ENCODE measurements at regions not wholly inside any gene's neighbourhood (a gene's known extent, or its start where the extent isn't known, plus 50 kb on each side); places are given as distances from the start of the nearest gene placed in this dataset.

DNA sequence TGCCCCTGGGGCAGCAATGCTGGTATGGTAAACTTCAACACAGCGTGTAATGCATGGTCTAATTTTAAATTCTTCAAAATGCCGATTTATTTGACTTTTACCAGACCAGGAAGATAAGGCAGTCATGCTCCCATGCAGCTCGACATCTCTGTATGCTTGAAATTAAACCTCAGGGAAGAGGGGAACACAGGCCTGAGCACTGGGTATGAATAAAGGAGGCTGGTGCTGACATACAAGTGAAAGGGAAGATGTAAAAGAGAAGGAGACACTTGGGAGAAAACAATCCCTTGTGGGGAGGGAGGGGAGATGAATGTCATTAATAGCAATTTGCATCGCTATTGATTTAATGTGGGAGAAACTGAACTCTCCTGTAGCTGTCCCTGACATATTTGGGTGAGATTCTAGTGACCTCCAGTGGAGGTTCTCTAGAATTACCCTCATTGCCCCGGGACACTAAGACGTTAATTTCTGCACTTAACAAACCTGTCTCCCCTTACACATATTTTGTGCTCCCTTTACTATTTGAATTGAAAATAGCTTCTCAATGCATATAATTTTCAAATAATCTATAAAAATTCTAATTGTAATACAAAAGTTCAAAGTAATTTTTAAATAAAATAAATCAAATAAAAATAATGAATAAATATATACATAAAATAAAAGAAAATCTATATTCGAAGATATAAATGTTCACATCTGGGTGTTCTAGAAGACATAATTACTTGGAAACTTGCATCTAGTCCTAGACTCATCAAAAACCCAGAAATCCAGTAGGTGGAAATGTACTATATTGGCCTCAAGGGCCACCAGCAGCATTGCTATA is 283.1 kb downstream of the LMX1A start:
- DNase-seq, result peak in 12 of 58 donors; percentile 4 to 49 (median 20)

- no peak for DNase-seq
These were observed 285.8 kb downstream of the LMX1A start for GRCh38 chr1:165070675-165071074.

DNA sequence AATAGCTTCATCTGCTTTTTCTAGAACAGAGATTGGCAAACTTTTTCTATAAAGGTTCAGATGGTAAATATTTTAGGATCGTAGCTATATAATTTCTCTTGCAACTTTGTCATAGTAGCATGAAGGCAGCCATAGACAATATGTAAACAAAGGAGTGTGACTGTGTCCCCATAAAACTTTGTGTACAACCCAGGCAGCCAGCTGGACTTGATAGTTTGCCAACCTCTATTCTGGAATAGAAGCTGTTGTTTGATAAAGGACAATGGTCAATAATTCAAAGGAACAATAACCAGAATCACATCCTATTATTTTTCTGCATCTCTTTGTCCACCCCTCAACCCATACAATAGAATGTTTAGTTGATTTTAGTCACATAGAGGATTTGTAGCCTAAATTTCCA is 286.7 kb downstream of the LMX1A start:
- DNase-seq, result peak in 25 of 58 donors; percentile 1 to 75 (median 23)

DNA sequence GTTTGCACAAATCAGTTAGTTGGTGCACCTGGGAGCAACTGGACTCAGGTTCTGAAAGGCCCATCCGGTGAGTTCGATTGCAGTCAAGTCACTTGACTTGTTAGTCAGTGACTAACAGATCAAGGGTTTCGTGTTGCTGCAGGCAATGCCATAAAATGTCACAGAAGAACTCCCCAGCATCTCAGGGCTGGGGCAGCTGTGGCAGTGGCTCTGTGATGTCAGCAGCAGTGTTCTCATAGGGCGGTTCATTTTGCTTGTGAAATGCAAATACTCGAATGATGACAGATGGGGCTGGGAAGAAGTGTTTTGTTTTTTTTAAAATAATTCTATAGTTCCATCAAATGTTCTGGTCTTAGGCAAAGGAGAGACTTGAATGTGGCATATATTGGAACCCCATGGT is 287.8 kb downstream of the LMX1A start:
- DNase-seq, result peak in 38 of 58 donors; percentile 5 to 73 (median 32)

DNA sequence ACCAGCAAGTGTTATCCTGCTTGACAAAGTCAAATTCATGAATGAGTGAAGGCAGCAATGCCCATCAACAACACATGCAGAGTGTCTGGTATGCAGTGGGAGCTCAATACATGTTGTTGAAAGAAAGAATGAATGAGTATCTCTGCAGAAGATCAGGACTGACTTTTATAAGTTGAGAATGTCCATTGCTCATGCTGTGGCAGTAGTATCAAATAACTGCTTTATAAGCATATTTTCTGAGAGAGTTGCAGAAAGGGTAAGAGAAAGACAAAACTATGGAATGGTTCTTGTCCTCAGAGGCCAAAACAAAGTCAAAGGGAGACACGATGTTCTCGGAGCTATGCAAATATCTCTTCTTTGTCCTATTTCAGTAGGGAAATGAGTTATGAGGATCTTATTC is 288.7 kb downstream of the LMX1A start:
- no peak for DNase-seq

- DNase-seq, result no peak
These were observed 293.1 kb downstream of the LMX1A start for GRCh38 chr1:165063181-165063965.

GRCh38 chr1:165062346-165062745 is 294.2 kb downstream of the LMX1A start:
- DNase-seq, result no peak

DNA sequence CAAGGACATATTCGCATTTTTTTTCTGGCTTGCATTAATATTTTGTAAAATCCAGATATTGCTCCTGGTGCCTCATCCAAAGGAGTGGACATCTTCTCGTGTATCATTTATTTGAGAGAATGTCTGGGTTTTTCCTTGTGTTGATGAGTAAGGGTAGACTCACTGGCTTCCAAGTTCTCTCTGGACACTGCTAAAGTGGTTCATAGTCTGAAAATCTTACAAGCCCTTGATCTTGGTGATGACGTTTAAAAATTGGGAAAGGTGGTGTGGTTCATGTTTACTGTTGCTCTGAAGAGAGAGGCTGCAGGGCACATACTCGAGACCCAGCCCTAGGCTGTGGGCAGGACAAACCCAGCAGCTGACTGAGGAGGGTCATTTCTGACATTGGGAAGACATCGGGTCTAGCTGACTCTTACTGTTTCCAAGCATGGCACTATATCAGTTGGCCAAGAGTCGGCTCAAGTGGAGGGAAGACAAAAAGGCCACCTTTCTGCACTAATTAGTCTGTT is 296.2 kb downstream of the LMX1A start:
- DNase-seq, result no peak

DNA sequence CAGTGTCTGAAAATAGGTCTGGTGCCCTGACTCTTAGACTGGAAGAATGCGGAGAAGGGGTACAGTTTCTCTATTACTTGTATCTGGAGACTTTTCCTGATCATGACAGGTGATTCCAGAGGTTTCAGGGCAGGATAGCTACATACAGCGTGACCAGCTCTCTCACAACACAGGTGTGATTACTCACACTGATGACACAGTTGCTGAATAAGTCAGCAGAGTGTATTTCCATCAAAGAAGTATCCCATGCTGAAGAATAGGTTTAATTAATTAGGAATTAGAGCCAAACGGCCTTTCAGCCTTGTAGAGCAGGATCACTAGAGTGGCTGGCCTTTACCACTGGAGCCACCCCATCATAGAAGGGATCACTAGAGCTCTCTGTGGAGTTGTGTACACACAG is 298.6 kb downstream of the LMX1A start:
- DNase-seq, result no peak

- DNase-seq, result no peak
These were observed 299.6 kb downstream of the LMX1A start for GRCh38 chr1:165056914-165057313.

GRCh38 chr1:165055581-165055980 is 300.9 kb downstream of the LMX1A start:
- DNase-seq, result no peak

DNA sequence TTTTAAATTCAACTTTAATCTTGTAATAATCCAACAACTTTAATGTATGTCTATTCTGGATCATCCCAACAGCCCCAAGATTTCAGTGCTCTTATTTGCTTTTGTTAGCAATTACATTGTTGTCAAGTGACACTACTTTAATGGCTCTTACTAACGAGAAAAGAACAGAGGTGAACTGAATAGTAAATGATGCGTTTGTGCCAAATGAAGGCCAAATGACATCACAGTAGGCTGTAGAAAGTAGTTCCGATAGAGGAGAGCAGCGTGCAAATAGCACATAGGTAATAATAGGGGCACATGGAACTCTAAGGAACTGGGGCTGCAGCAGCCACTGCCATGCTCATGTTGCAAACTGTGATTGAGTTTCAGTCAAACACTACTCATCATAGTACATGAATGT is 301.9 kb downstream of the LMX1A start:
- DNase-seq, result no peak

DNA sequence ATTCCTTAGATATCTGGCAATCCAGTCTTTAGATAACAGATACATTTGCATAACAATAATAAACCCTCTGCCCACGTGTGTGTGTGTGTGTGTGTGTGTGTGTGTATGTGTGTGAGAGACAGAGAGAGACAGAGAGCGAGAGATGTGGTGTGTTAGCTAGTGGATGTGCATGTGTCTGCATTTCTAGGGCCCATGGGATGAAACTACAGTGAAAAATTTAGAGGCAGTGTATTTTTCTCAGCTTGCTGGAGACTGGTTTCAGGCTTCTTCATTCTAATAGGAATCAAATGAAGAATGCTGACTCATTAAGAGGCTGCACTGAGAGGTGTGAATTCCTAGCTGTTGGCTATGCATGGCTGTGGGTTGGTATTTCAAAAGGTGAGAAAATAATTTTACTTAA is 303.2 kb downstream of the LMX1A start:
- DNase-seq, result no peak

DNA sequence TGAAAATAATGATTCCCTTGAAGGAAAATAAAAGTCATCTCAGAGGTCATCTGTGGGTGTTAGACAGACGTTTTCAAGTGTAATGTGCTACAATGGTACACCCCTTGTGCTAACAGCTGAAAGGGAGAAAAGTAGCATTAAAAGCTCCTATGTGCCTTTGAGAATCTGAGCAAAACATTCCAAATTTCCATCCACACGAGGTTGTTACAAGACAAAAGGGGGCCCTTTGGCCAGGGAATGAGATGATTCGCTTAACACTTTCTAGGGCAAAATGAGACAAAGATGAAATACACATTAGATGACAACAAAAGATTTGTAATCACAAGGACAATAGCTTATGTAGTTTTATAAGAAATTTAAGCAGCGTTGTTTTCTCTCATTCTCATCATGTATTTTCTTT is 303.6 kb downstream of the LMX1A start:
- DNase-seq, result no peak

- DNase-seq, result no peak
These were observed 304.1 kb downstream of the LMX1A start for GRCh38 chr1:165052431-165052830.

DNA sequence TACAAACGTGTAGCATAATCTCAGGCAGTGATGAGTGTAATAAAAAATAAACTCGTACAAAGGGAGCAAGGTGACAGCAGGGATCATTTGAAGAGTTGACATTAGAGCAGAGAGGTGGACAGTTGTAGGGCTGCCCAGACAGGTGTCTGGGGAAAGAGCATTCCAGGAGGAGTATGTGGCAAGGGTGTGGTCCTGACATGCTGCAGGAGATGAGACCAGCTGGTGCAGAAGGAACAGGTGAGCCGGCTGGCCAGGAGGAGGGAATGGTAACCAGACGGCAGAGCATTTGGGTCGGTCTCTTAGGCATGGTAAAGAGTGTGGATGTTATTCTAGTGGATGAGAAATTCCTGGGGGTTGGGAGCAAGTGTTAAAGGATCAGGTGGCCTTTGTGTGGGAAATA is 306.3 kb downstream of the LMX1A start:
- no peak for DNase-seq

DNA sequence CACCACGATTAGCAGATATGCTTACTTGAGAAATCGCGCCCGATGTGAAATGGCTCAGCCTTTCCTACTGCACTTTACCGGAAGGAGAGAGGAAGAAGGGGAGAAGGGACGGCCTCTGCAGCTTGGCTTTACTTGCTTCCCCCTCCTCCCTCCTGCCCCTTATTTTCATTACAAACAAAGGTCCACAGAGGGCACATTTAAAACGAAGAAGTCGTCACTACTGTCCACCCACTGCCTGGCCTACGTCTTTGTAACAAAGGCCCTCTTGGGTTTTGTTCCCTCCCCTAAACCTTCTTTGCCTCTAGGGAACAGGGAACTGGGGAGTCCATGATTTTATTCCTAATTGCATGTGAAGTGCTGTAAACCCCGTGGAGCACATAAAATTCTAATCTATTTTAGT is 308.5 kb downstream of the LMX1A start:
- DNase-seq, result no peak

DNA sequence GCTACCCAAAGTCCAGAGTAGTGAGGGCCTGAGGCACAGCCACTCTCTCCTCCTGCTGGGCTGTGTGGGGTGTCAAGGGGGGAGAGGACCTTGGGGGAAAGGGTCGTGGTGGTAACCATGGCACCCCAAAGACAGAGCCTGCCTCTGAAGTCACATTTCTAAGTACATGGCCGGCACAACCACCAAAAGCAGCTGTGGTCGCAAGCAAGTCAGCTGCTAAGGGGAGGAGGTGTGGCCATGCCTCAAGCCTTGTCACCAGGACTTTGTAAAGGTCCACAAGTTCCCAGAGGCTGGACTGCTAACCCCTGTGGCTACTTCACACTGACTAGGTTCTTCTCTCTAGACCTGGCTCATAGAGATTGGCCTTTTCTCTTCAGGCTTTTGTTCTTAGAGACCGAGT is 310.6 kb downstream of the LMX1A start:
- no peak for DNase-seq

DNA sequence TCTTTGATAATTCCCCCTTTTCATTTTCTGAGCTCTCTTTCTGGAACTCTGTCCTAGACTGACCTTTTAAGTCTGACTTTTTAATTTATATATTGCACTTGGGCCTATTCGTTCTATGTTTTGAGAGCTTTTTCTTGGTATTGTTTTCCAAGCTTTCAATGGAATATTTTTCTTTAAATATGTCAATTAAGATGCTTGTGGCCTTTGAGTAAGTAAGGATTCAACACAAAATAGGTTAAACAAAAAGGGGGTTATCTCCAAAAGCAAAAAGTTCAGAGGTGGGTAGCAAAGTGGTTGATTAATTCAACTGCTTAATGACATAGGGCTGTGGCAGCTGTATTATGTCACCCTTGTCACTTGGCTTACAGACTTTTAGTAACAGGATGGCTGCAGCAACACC is 315.9 kb downstream of the LMX1A start:
- no peak for DNase-seq

GRCh38 chr1:165039996-165040395 is 316.5 kb downstream of the LMX1A start:
- no peak for DNase-seq

- no peak for DNase-seq
These were observed 320.1 kb downstream of the LMX1A start for GRCh38 chr1:165036403-165036802.

- DNase-seq, result no peak
These were observed 322.2 kb downstream of the LMX1A start for GRCh38 chr1:165034136-165034809.

All from anterior cingulate cortex (tissue), 58 donors.